Osteoblast (primary cell): ENCODE measurements at regions not wholly inside any gene's neighbourhood (a gene's known extent, or its start where the extent isn't known, plus 50 kb on each side); places are given as distances from the start of the nearest gene placed in this dataset.

Experiments used
- DNase-seq: peaks from one replicate; pipeline ENCODE4 v3.0.0; 2011; ENCODE audit warnings: low spot score, mixed read lengths; ENCODE audit not compliant: insufficient read length; ENCODE audit errors: missing footprints
- H2AFZ ChIP-seq: 2 replicates; pipeline ENCODE4 v1.6.0; 2011; ENCODE audit warnings: mild to moderate bottlenecking, low read length
- H3K27ac ChIP-seq: 2 replicates; pipeline ENCODE4 v1.5.1; 2011; ENCODE audit warnings: mild to moderate bottlenecking, low read depth, low read length, moderate library complexity
- H3K27me3 ChIP-seq: 2 replicates; pipeline ENCODE4 v1.6.0; 2012; ENCODE audit warnings: mild to moderate bottlenecking, control low read depth, inconsistent platforms, low read length, moderate library complexity; ENCODE audit not compliant: insufficient read depth
- H3K36me3 ChIP-seq: 2 replicates; pipeline ENCODE4 v1.5.1; 2011; ENCODE audit warnings: mild to moderate bottlenecking, low read length, control low read depth, moderate library complexity; ENCODE audit not compliant: insufficient read depth
- H3K4me1 ChIP-seq: 2 replicates; pipeline ENCODE4 v1.5.1; 2011; ENCODE audit warnings: mild to moderate bottlenecking, low read length, control low read depth, moderate library complexity; ENCODE audit not compliant: insufficient read depth
- H3K4me2 ChIP-seq: 2 replicates; pipeline ENCODE4 v1.6.0; 2011; ENCODE audit warnings: mild to moderate bottlenecking, low read length; ENCODE audit not compliant: insufficient read depth
- H3K4me3 ChIP-seq: fragments of 200-600 bp; sonication (generic); 3 replicates; pipeline ENCODE4 v1.5.1; 2012; ENCODE audit warnings: mild to moderate bottlenecking, low read length, inconsistent platforms; ENCODE audit not compliant: insufficient read depth
- H3K79me2 ChIP-seq: 2 replicates; pipeline ENCODE4 v1.6.0; 2012; ENCODE audit warnings: mild to moderate bottlenecking, low read length, control low read depth, inconsistent platforms; ENCODE audit not compliant: insufficient read depth
- H3K9me3 ChIP-seq: 2 replicates; pipeline ENCODE4 v1.5.1; 2011; ENCODE audit warnings: low read depth, low read length, control low read depth
- H4K20me1 ChIP-seq: 2 replicates; pipeline ENCODE4 v1.6.0; 2012; ENCODE audit warnings: mild to moderate bottlenecking, low read length, control low read depth; ENCODE audit not compliant: insufficient read depth
- TF ChIP-seq, protein P1 (sequence below): IDR thresholded peaks from 2 replicates; pipeline ENCODE4 v1.5.1; 2011; ENCODE audit warnings: mild to moderate bottlenecking, low read depth, low read length, moderate library complexity; ENCODE audit errors: extremely low read depth

DNA sequence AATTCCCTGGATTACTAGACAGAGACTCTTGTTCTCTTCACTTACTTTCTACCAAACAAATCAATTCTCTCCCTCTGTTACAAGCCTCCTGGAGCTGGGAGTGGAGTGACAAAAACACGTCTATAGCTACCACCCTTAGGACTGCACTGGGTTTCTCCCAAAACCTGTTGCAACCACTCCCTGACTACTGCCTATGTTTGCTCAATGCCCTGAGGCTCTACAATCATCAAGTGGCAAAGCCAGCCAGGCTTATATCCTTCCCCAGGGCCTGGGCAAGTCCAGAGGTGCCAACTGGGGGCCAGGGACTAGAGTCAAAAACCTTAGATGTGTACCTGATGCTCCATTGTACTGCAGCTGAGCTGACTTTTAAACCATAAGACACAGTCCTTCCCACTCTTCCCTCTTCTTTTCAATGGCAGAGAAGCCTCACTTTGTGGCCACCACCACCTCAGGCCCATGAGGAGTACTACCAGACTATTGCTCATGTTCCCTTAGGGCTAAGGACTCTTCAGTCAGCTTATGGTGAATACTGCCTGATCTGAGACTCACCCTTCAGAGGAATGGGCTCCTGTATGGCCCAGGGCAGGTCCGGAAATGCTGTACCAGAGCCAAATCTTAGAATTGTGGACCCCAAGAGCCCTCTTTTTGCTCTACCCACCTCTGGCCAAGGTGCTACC is 125.4 kb upstream of the PLCL2 start:
- Histone ChIP-seq H3K9me3 (no peaks in the 10 kb centered on the region), H4K20me1 (no peaks in the 10 kb centered on the region), H3K4me2 (no peak overlapping the region), H2AFZ (no peak overlapping the region), H3K79me2 (no peaks in the 10 kb centered on the region), H3K4me3 (no peak overlapping the region), H3K27ac (no peak overlapping the region), H3K4me1 (peaks cover 7% of the 10 kb centered on the region), H3K36me3 (no peaks in the 10 kb centered on the region), H3K27me3 (no peaks in the 10 kb centered on the region)
- DNase-seq: no peak
- TF ChIP-seq, protein P1, sequence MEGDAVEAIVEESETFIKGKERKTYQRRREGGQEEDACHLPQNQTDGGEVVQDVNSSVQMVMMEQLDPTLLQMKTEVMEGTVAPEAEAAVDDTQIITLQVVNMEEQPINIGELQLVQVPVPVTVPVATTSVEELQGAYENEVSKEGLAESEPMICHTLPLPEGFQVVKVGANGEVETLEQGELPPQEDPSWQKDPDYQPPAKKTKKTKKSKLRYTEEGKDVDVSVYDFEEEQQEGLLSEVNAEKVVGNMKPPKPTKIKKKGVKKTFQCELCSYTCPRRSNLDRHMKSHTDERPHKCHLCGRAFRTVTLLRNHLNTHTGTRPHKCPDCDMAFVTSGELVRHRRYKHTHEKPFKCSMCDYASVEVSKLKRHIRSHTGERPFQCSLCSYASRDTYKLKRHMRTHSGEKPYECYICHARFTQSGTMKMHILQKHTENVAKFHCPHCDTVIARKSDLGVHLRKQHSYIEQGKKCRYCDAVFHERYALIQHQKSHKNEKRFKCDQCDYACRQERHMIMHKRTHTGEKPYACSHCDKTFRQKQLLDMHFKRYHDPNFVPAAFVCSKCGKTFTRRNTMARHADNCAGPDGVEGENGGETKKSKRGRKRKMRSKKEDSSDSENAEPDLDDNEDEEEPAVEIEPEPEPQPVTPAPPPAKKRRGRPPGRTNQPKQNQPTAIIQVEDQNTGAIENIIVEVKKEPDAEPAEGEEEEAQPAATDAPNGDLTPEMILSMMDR: no peak

- peak overlapping the region; percentile 34 for H3K4me2 ChIP-seq
- H2AFZ ChIP-seq: no peak overlapping the region
- TF ChIP-seq, protein P1: no peak
- no peaks in the 10 kb centered on the region for H3K79me2 ChIP-seq
- no peak overlapping the region for H3K4me3 ChIP-seq
- peak overlapping the region; percentile 36 for H3K27ac ChIP-seq
- H3K4me1 ChIP-seq: peaks cover 7% of the 10 kb centered on the region
- H3K9me3 ChIP-seq: no peaks in the 10 kb centered on the region
- peak; percentile 58 for DNase-seq
- H3K27me3 ChIP-seq: no peaks in the 10 kb centered on the region
- H4K20me1 ChIP-seq: no peaks in the 10 kb centered on the region
- H3K36me3 ChIP-seq: no peaks in the 10 kb centered on the region
Observed at GRCh38 chr3:16761571-16761970, 123.2 kb upstream of the PLCL2 start.

GRCh38 chr3:16765661-16766060 is 119.1 kb upstream of the PLCL2 start:
- Histone ChIP-seq H3K9me3 (no peaks in the 10 kb centered on the region), H4K20me1 (no peaks in the 10 kb centered on the region), H3K79me2 (no peaks in the 10 kb centered on the region), H2AFZ (no peak overlapping the region), H3K27ac (no peak overlapping the region), H3K4me3 (no peak overlapping the region), H3K36me3 (no peaks in the 10 kb centered on the region), H3K4me2 (no peak overlapping the region), H3K4me1 (peaks cover 7% of the 10 kb centered on the region), H3K27me3 (no peaks in the 10 kb centered on the region)
- TF ChIP-seq, protein P1: no peak
- no peak for DNase-seq

- no peak for DNase-seq
- H3K9me3 ChIP-seq: no peaks in the 10 kb centered on the region
- no peaks in the 10 kb centered on the region for H3K79me2 ChIP-seq
- TF ChIP-seq, protein P1: no peak
- H3K4me1 ChIP-seq: peaks cover 3% of the 10 kb centered on the region
- no peak overlapping the region for H3K4me2 ChIP-seq
- H3K27ac ChIP-seq: no peak overlapping the region
- H3K4me3 ChIP-seq: no peak overlapping the region
- H4K20me1 ChIP-seq: no peaks in the 10 kb centered on the region
- H3K27me3 ChIP-seq: no peaks in the 10 kb centered on the region
- no peaks in the 10 kb centered on the region for H3K36me3 ChIP-seq
- no peak overlapping the region for H2AFZ ChIP-seq
Observed at GRCh38 chr3:16767006-16767405, 117.7 kb upstream of the PLCL2 start.
